Prostate gland (tissue), 2 donors: ENCODE measurements at regions not wholly inside any gene's neighbourhood (a gene's known extent, or its start where the extent isn't known, plus 50 kb on each side); places are given as distances from the start of the nearest gene placed in this dataset.

Experiments used
- DNase-seq: peaks from one replicate; pipeline ENCODE4 v3.0.0-alpha.2; 2019; ENCODE audit warnings: low spot score
- H3K27ac ChIP-seq, 2 donors: fragments of 200-600 bp; sonication (generic); 2 replicates each; pipeline ENCODE4 v1.5.1; 2017 to 2019
- H3K27me3 ChIP-seq: fragments of 200-600 bp; sonication (generic); replicated peaks from 2 replicates; pipeline ENCODE4 v1.5.1; 2019; ENCODE audit not compliant: insufficient read depth
- H3K36me3 ChIP-seq, 2 donors: fragments of 200-600 bp; sonication (generic); 1 replicate in 1 of 2; 2 replicates in 1 of 2; pipeline versions ENCODE4 v1.5.1 to v1.8.1; 2017 to 2019
- H3K4me1 ChIP-seq: fragments of 200-600 bp; sonication (generic); replicated peaks from 2 replicates; pipeline ENCODE4 v1.5.1; 2019
- H3K4me3 ChIP-seq, 2 donors: fragments of 200-600 bp; sonication (generic); 2 replicates each; pipeline ENCODE4 v1.5.1; 2017 to 2019
- H3K9me3 ChIP-seq: fragments of 200-600 bp; sonication (generic); 2 replicates; pipeline ENCODE4 v1.5.1; 2017
- CTCF ChIP-seq, 4 experiments: fragments of 200-600 bp in 2 of 4; fragments of 450-650 bp in 2 of 4; sonication (generic) in 2 of 4; IDR thresholded peaks; 1 replicate in 3 of 4; 2 replicates in 1 of 4; pipeline ENCODE4 v1.5.1; 2016 to 2019; ENCODE audit warnings: antibody characterized with exemption in 4 of 4, mild to moderate bottlenecking in 2 of 4, moderate library complexity in 2 of 4
- POLR2A ChIP-seq: fragments of 450-650 bp; IDR thresholded peaks from one replicate; pipeline ENCODE4 v1.6.1; 2016; ENCODE audit warnings: antibody characterized with exemption, mild to moderate bottlenecking
- POLR2AphosphoS5 ChIP-seq: sonication (generic); formaldehyde crosslinking; IDR thresholded peaks from one replicate; pipeline ENCODE4 v1.6.1; 2017; ENCODE audit warnings: antibody characterized with exemption
- WGBS: methylation state at CpG from one replicate; pipeline ENCODE4 v1.1.5; 2018; 5-methylcytosine and 5-hydroxymethylcytosine counted together
- intact Hi-C: fragments of 100-400 bp; cut with DNase I; formaldehyde crosslinking; loops from one replicate; pipeline ENCODE4 v1.14.2; 2022

DNA sequence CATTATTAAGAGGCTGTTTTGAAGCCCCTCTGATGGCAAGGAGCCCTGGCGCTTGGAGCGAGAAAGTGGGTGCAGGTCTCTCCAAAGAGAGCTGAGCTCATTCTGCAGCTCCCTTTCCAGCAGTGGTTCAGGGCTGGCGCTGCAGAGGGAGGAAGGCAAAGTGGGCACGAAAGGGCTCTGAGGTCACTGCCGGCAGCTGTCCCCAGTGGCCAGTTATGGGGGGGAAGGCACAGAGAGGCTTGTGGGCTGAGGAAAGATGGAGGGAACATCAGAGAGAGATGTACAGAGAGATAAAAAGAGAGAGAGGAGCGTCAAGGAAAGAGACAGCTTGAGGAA lies 75.2 kb upstream of the TBX5 start:
- TF ChIP-seq POLR2AphosphoS5 (no peak), POLR2A (no peak), CTCF (IDR thresholded peaks at IDR 0.05) (no peak)
- Histone ChIP-seq H3K4me1 (no peaks in the 10 kb centered on the region), H3K9me3 (no peaks in the 10 kb centered on the region), H3K4me3 (no peak overlapping the region), H3K27ac (no peak overlapping the region), H3K27me3 (peaks cover 24% of the 10 kb centered on the region), H3K36me3 (no peaks in the 10 kb centered on the region)
- intact Hi-C loops: no loop called here
- DNase-seq: no peak
- 12% methylated on average over 6 of the region's 6 CpGs for WGBS

DNA sequence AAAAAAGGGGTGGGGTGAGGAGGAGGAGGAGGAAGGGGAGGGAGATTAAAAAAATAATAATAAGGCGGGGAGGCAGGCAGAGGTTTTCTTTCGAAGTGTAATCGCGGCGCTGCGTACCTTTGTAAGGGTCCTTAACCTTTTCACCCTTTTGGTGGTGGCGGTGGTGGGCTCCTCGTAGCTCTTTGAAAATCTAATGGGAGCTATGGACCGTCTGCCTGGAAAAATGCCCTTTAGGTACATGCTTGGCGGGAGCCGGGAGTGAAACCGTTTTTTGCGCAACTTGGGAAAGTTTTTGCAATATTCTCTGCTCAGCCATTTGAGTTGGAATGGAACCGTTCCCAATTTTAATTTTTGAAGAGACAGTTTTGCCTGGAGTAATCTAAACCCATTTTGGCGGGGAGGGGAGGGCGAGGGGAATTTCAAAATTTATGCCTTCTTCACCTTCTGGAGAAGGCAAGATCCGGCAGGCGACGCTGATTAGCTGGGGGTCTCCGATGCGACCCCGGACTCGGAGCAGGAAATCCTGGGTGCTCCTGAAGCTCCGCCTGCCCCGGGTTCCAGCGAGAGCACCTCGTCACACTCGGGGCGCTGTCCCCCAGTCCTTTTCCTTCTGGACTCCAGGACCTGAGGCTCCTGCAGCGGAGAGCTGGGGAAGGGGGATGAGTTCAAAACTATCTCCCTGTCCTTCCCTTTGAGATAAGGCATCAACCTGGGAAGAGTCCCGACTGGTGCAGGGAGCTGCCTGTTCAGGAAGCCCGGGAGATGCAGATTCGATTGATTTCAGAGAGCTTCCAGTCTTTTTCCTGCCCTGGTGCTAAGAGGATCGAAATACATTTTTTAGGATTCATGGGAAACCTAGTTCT lies 74.6 kb upstream of the TBX5 start:
- Histone ChIP-seq H3K4me3 (peak overlapping the region; percentile 11 to 13), H3K36me3 (no peaks in the 10 kb centered on the region), H3K9me3 (no peaks in the 10 kb centered on the region), H3K4me1 (no peaks in the 10 kb centered on the region), H3K27me3 (peaks cover 24% of the 10 kb centered on the region), H3K27ac (no peak overlapping the region)
- 4% methylated on average over 34 of the region's 34 CpGs for WGBS
- intact Hi-C loops: no loop called here
- no peak for TF ChIP-seq POLR2AphosphoS5
- TF ChIP-seq CTCF (IDR thresholded peaks at IDR 0.05): no peak
- no peak for TF ChIP-seq POLR2A
- no peak for DNase-seq

DNA sequence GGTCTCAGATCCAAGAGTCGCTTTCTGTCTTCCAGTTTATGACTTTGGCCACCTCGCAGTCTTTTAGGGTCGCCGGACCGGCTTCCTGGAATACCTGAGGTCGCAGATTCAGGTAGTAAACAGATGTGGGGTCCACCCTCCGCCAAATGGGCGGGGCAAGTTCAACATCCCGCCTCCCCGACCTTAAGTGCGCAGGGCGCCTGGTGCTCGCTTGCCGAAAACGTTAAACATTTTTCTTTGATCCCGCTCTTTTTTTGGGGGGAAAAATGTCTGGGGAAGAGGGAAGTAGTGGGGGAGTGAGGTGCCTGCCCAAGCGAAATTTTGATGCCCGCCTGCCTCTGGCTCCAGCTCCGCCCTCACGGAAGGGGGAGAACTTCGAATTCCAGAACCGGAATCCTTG lies 73.9 kb upstream of the TBX5 start:
- no peaks in the 10 kb centered on the region for H3K9me3 ChIP-seq
- H3K4me3 ChIP-seq: peak overlapping the region in 1 of 2 donors; percentile 13
- no peaks in the 10 kb centered on the region for H3K4me1 ChIP-seq
- WGBS: 4% methylated on average over 22 of the region's 22 CpGs
- H3K27me3 ChIP-seq: peaks cover 24% of the 10 kb centered on the region
- H3K27ac ChIP-seq: no peak overlapping the region
- TF ChIP-seq POLR2A: no peak
- no peak for TF ChIP-seq CTCF (IDR thresholded peaks at IDR 0.05)
- TF ChIP-seq POLR2AphosphoS5: no peak
- intact Hi-C loops: no loop called here
- no peak for DNase-seq
- H3K36me3 ChIP-seq: no peaks in the 10 kb centered on the region

GRCh38 chr12:114478865-114479264 lies 72.9 kb upstream of the TBX5 start:
- H3K27me3 ChIP-seq: peaks cover 26% of the 10 kb centered on the region
- H3K4me1 ChIP-seq: no peaks in the 10 kb centered on the region
- H3K4me3 ChIP-seq: no peak overlapping the region
- TF ChIP-seq POLR2A (no peak), CTCF (IDR thresholded peaks at IDR 0.05) (no peak), POLR2AphosphoS5 (no peak)
- H3K27ac ChIP-seq: no peak overlapping the region
- no peak for DNase-seq
- WGBS: 26% methylated on average over 5 of the region's 5 CpGs
- H3K9me3 ChIP-seq: no peaks in the 10 kb centered on the region
- no peaks in the 10 kb centered on the region for H3K36me3 ChIP-seq
- intact Hi-C loops: no loop called here

DNA sequence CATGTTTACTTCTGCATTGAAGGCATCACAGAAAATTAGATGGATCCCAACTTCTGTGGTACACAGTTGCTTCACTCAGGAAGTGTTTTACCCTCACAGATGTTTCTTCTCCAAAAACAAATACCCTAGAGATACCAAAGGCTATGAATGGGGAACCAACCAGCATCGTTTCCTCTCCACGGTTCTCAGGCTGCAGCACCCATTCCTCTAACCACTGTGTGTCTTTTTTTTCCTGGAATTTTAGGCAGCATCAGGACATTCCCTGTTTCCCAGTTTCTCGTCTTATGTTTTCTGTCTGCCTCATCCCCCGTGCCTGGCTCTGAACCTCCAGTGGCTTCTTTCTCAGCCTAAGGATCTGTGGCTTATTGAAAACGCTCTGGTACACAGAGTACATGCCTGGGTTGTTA lies 72.0 kb upstream of the TBX5 start:
- no peaks in the 10 kb centered on the region for H3K4me1 ChIP-seq
- 17% methylated on average over 5 of the region's 5 CpGs for WGBS
- no peaks in the 10 kb centered on the region for H3K36me3 ChIP-seq
- intact Hi-C loops: loop anchor here (2.0 kb wide), 1 partner anchor 311 kb away; no protein-coding TSS in a partner anchor
- H3K27ac ChIP-seq: no peak overlapping the region
- no peak for DNase-seq
- peaks cover 26% of the 10 kb centered on the region for H3K27me3 ChIP-seq
- no peaks in the 10 kb centered on the region for H3K9me3 ChIP-seq
- H3K4me3 ChIP-seq: no peak overlapping the region
- TF ChIP-seq POLR2A (no peak), POLR2AphosphoS5 (no peak), CTCF (IDR thresholded peaks at IDR 0.05) (no peak)
